ENCODE measurements at regions not wholly inside any gene's neighbourhood (a gene's known extent, or its start where the extent isn't known, plus 50 kb on each side); places are given as distances from the start of the nearest gene placed in this dataset.

- TF ChIP-seq, protein P1, sequence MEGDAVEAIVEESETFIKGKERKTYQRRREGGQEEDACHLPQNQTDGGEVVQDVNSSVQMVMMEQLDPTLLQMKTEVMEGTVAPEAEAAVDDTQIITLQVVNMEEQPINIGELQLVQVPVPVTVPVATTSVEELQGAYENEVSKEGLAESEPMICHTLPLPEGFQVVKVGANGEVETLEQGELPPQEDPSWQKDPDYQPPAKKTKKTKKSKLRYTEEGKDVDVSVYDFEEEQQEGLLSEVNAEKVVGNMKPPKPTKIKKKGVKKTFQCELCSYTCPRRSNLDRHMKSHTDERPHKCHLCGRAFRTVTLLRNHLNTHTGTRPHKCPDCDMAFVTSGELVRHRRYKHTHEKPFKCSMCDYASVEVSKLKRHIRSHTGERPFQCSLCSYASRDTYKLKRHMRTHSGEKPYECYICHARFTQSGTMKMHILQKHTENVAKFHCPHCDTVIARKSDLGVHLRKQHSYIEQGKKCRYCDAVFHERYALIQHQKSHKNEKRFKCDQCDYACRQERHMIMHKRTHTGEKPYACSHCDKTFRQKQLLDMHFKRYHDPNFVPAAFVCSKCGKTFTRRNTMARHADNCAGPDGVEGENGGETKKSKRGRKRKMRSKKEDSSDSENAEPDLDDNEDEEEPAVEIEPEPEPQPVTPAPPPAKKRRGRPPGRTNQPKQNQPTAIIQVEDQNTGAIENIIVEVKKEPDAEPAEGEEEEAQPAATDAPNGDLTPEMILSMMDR (conservative IDR thresholded peaks at IDR 0.05; ENCODE audit: low read depth, low read length) = no peak
- TF ChIP-seq POLR2A (IDR thresholded peaks at IDR 0.05; ENCODE audit: low read depth, low read length) (no peak), RCOR1 (IDR thresholded peaks at IDR 0.05; ENCODE audit: insufficient replicate concordance, low read length) (no peak), USF2 (IDR thresholded peaks at IDR 0.05; ENCODE audit: low read depth, low read length) (no peak), MXI1 (IDR thresholded peaks at IDR 0.05; ENCODE audit: borderline replicate concordance, low read depth, low read length) (no peak), RAD21 (IDR thresholded peaks at IDR 0.05; ENCODE audit: low read length) (no peak), SMC3 (IDR thresholded peaks at IDR 0.05; ENCODE audit: low read depth, low read length) (no peak)
Observed at GRCh38 chrX:13195340-13195739, 124.5 kb downstream of the ATXN3L start.
